ENCODE measurements at regions not wholly inside any gene's neighbourhood (a gene's known extent, or its start where the extent isn't known, plus 50 kb on each side); places are given as distances from the start of the nearest gene placed in this dataset.

- no peak for DNase-seq
- TF ChIP-seq, protein P1, sequence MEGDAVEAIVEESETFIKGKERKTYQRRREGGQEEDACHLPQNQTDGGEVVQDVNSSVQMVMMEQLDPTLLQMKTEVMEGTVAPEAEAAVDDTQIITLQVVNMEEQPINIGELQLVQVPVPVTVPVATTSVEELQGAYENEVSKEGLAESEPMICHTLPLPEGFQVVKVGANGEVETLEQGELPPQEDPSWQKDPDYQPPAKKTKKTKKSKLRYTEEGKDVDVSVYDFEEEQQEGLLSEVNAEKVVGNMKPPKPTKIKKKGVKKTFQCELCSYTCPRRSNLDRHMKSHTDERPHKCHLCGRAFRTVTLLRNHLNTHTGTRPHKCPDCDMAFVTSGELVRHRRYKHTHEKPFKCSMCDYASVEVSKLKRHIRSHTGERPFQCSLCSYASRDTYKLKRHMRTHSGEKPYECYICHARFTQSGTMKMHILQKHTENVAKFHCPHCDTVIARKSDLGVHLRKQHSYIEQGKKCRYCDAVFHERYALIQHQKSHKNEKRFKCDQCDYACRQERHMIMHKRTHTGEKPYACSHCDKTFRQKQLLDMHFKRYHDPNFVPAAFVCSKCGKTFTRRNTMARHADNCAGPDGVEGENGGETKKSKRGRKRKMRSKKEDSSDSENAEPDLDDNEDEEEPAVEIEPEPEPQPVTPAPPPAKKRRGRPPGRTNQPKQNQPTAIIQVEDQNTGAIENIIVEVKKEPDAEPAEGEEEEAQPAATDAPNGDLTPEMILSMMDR (IDR thresholded peaks at IDR 0.05; ENCODE audit: insufficient read depth in 1 of 2, low read depth in 1 of 2, low read length in 1 of 2, severe bottlenecking in 1 of 2, unreplicated experiment in 1 of 2) = no peak
- ChIA-PET CTCF (no interaction called here), POLR2A (no interaction called here)
- intact Hi-C loops (cut with micrococcal nuclease; ENCODE audit: unreplicated experiment) = no loop called here
- H3K4me3 ChIP-seq (ENCODE audit: low read depth, low read length) = no peak overlapping the region
- no peaks in the 10 kb centered on the region for H3K36me3 Mint-ChIP-seq (ENCODE audit: insufficient read depth, unreplicated experiment)
- BruUV-seq (replicated peaks) = no TSS peak
- H3K27me3 Mint-ChIP-seq (ENCODE audit: insufficient read depth, unreplicated experiment) = no peaks in the 10 kb centered on the region
- H3K4me1 Mint-ChIP-seq (ENCODE audit: low read depth, unreplicated experiment) = peaks cover 17% of the 10 kb centered on the region
- H3K27me3 ChIP-seq (replicated peaks; ENCODE audit: control insufficient read depth, insufficient read depth, low read length) = no peaks in the 10 kb centered on the region
- H3K9me3 Mint-ChIP-seq (ENCODE audit: unreplicated experiment) = peaks cover 1% of the 10 kb centered on the region
- no peak overlapping the region for H3K4me3 Mint-ChIP-seq (ENCODE audit: unreplicated experiment)
- H3K27ac Mint-ChIP-seq (ENCODE audit: unreplicated experiment) = no peak overlapping the region
- peaks cover 12% of the 10 kb centered on the region for H3K4me1 ChIP-seq
- no peaks in the 10 kb centered on the region for H3K36me3 ChIP-seq (ENCODE audit: control insufficient read depth, insufficient read depth, low read length)
- H3K9me3 ChIP-seq = peaks cover 11% of the 10 kb centered on the region
Measured at GRCh38 chr5:125302577-125302976, 556.1 kb upstream of the ZNF608 start.

DNA sequence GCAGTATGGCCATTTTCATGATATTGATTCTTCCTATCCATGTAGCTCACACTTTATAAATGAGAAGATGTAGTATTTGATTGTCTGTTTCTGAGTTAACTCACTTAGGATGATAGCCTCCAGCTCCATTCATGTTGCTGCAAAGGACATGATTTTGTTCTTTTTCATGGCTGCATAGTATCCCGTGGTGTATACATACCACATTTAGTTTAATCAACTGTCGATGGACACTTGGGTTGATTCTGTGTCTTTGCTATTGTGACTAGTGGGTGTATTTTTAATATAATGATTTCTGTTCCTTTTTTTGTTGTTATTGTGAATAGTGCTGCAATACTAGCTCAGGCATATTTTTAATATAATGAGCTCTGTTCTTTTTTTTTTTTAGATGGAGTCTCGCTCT, 560.3 kb upstream of the ZNF608 start:
- Mint-ChIP-seq H3K9me3 (ENCODE audit: unreplicated experiment) (peaks cover 14% of the 10 kb centered on the region), H3K4me3 (ENCODE audit: unreplicated experiment) (no peak overlapping the region), H3K27ac (ENCODE audit: unreplicated experiment) (no peak overlapping the region), H3K27me3 (ENCODE audit: insufficient read depth, unreplicated experiment) (no peaks in the 10 kb centered on the region), H3K36me3 (ENCODE audit: insufficient read depth, unreplicated experiment) (no peaks in the 10 kb centered on the region), H3K4me1 (ENCODE audit: low read depth, unreplicated experiment) (peaks cover 7% of the 10 kb centered on the region)
- BruUV-seq (replicated peaks) = no TSS peak
- no peak overlapping the region for H3K4me3 ChIP-seq (ENCODE audit: low read depth, low read length)
- H3K4me1 ChIP-seq = peaks cover 12% of the 10 kb centered on the region
- H3K27me3 ChIP-seq (replicated peaks; ENCODE audit: control insufficient read depth, insufficient read depth, low read length) = no peaks in the 10 kb centered on the region
- peaks cover 17% of the 10 kb centered on the region for H3K9me3 ChIP-seq
- no peaks in the 10 kb centered on the region for H3K36me3 ChIP-seq (ENCODE audit: control insufficient read depth, insufficient read depth, low read length)
- intact Hi-C loops (cut with micrococcal nuclease; ENCODE audit: unreplicated experiment) = no loop called here
- CTCF ChIA-PET = no interaction called here
- POLR2A ChIA-PET = no interaction called here
- no peak for DNase-seq
- TF ChIP-seq, protein P1 (IDR thresholded peaks at IDR 0.05; ENCODE audit: insufficient read depth in 1 of 2, low read depth in 1 of 2, low read length in 1 of 2, severe bottlenecking in 1 of 2, unreplicated experiment in 1 of 2) = no peak

- no TSS peak for BruUV-seq (replicated peaks)
- CTCF ChIA-PET = no interaction called here
Measured at GRCh38 chr5:125310749-125311148, 564.3 kb upstream of the ZNF608 start.

More at GRCh38 chr5:125310749-125311148, 564.3 kb upstream of the ZNF608 start:
- H3K4me3 ChIP-seq (ENCODE audit: low read depth, low read length) = no peak overlapping the region
- H3K27me3 ChIP-seq (replicated peaks; ENCODE audit: control insufficient read depth, insufficient read depth, low read length) = no peaks in the 10 kb centered on the region
- H3K36me3 ChIP-seq (ENCODE audit: control insufficient read depth, insufficient read depth, low read length) = no peaks in the 10 kb centered on the region
- Mint-ChIP-seq H3K27me3 (ENCODE audit: insufficient read depth, unreplicated experiment) (no peaks in the 10 kb centered on the region), H3K36me3 (ENCODE audit: insufficient read depth, unreplicated experiment) (peaks cover 6% of the 10 kb centered on the region), H3K4me3 (ENCODE audit: unreplicated experiment) (no peak overlapping the region), H3K4me1 (ENCODE audit: low read depth, unreplicated experiment) (no peaks in the 10 kb centered on the region), H3K27ac (ENCODE audit: unreplicated experiment) (no peak overlapping the region), H3K9me3 (ENCODE audit: unreplicated experiment) (peaks cover 27% of the 10 kb centered on the region)
- POLR2A ChIA-PET = no interaction called here
- H3K9me3 ChIP-seq = peaks cover 12% of the 10 kb centered on the region; the same call in 1 of the 2 replicates
- no peaks in the 10 kb centered on the region for H3K4me1 ChIP-seq
- intact Hi-C loops (cut with micrococcal nuclease; ENCODE audit: unreplicated experiment) = no loop called here
- TF ChIP-seq, protein P1 (IDR thresholded peaks at IDR 0.05; ENCODE audit: insufficient read depth in 1 of 2, low read depth in 1 of 2, low read length in 1 of 2, severe bottlenecking in 1 of 2, unreplicated experiment in 1 of 2) = no peak
- DNase-seq = no peak
